ENCODE measurements at regions not wholly inside any gene's neighbourhood (a gene's known extent, or its start where the extent isn't known, plus 50 kb on each side); places are given as distances from the start of the nearest gene placed in this dataset.

GRCh38 chr7:8908889-8909288 lies 475.5 kb downstream of the NXPH1 start:
- TF ChIP-seq CTCF (IDR thresholded peaks at IDR 0.05; ENCODE audit: poor library complexity) (no peak), EZH2 (IDR thresholded peaks at IDR 0.05; ENCODE audit: borderline replicate concordance) (no peak)

All from hepatocyte (in vitro differentiated cells).